Panc1 (cell line): ENCODE measurements at regions not wholly inside any gene's neighbourhood (a gene's known extent, or its start where the extent isn't known, plus 50 kb on each side); places are given as distances from the start of the nearest gene placed in this dataset.

ENCODE experiments used
- ATAC-seq: fragments of 200-7000 bp; cut with Tn5 transposase; 2 replicates; pipeline ENCODE4 v1.9.1; 2020; ENCODE audit warnings: mild to moderate bottlenecking, moderate library complexity
- BruUV-seq: library from RNA; stranded (reverse); fragments of 400-500 nt; replicated peaks from 2 replicates; lab custom pipeline; 2021; lab: Mats Ljungman, UMichigan
- CTCF ChIA-PET: fragments of 300-600 bp; sonication (Branson Sonifier 250); formaldehyde crosslinking; loops from one replicate; lab custom pipeline; 2022; ENCODE audit warnings: antibody characterized with exemption; lab: Charles Lee
- POLR2A ChIA-PET: fragments of 300-600 bp; sonication (Branson Sonifier 250); formaldehyde crosslinking; loops from one replicate; lab custom pipeline; 2022; ENCODE audit warnings: antibody characterized with exemption; lab: Charles Lee
- DNase-seq: peaks from one replicate; pipeline ENCODE4 v3.0.0-alpha.2; 2010; ENCODE audit warnings: low read depth, low spot score
- H3K27ac ChIP-seq: 2 replicates; pipeline ENCODE4 v1.5.1; 2011; ENCODE audit warnings: mild to moderate bottlenecking, low read length, inconsistent platforms
- H3K27me3 ChIP-seq: fragments of 200-500 bp; sonication (Bioruptor generic); 2 replicates; pipeline ENCODE4 v1.6.0; 2014; ENCODE audit warnings: low read length, inconsistent platforms; ENCODE audit not compliant: control insufficient read depth, insufficient read depth
- H3K36me3 ChIP-seq: fragments of 200-500 bp; sonication (Bioruptor generic); 2 replicates; pipeline ENCODE4 v1.5.1; 2014; ENCODE audit warnings: inconsistent platforms, mild to moderate bottlenecking, low read length, moderate library complexity; ENCODE audit not compliant: control insufficient read depth, insufficient read depth
- H3K4me1 ChIP-seq: 2 replicates; pipeline ENCODE4 v1.5.1; 2011; ENCODE audit warnings: inconsistent platforms, mild to moderate bottlenecking, low read length, moderate library complexity; ENCODE audit not compliant: control insufficient read depth, insufficient read depth
- H3K4me3 ChIP-seq, 2 experiments: 2 replicates each; pipeline ENCODE4 v1.5.1; 2011 to 2012; ENCODE audit warnings: low read depth in 2 of 2, low read length in 2 of 2, mild to moderate bottlenecking in 2 of 2, inconsistent platforms in 1 of 2, moderate library complexity in 1 of 2
- H3K9me3 ChIP-seq: fragments of 200-500 bp; sonication (Bioruptor generic); 2 replicates; pipeline ENCODE4 v1.5.1; 2014; ENCODE audit warnings: low read depth, mild to moderate bottlenecking, inconsistent platforms, low read length, moderate library complexity; ENCODE audit not compliant: control insufficient read depth, insufficient read depth
- CTCF ChIP-seq: fragments of 450-650 bp; IDR thresholded peaks from 2 replicates; pipeline ENCODE4 v1.5.1; 2017; ENCODE audit warnings: mild to moderate bottlenecking
- POLR2AphosphoS5 ChIP-seq: IDR thresholded peaks from 2 replicates; pipeline ENCODE4 v1.6.1; 2012; ENCODE audit warnings: mild to moderate bottlenecking, low read depth, low read length, moderate library complexity
- REST ChIP-seq, 2 experiments: IDR thresholded peaks; 2 replicates each; pipeline ENCODE4 v1.6.1; 2011 to 2012; ENCODE audit warnings: low read depth in 2 of 2, control low read depth in 1 of 2, low read length in 1 of 2, mild to moderate bottlenecking in 1 of 2, moderate library complexity in 1 of 2; ENCODE audit not compliant: insufficient read depth in 1 of 2
- SIN3A ChIP-seq: IDR thresholded peaks from 2 replicates; pipeline ENCODE4 v1.6.1; 2012; ENCODE audit warnings: low read depth, mild to moderate bottlenecking, low read length, moderate library complexity, borderline replicate concordance; ENCODE audit not compliant: insufficient read depth
- TCF7L2 ChIP-seq: IDR thresholded peaks from 2 replicates; pipeline ENCODE4 v1.6.1; 2011; ENCODE audit warnings: mild to moderate bottlenecking, low read depth, low read length, inconsistent platforms
- in situ Hi-C: cut with HindIII; loops from 2 replicates; pipeline ENCODE4 v1.10.0; 2016; ENCODE audit warnings: low sequenced_read_pairs, low pct_unique_long_range_greater_than_20kb
- intact Hi-C: fragments of 100-400 bp; cut with micrococcal nuclease; formaldehyde crosslinking; loops from one replicate; pipeline ENCODE4 v1.10.0; 2022; ENCODE audit not compliant: unreplicated experiment

- Histone ChIP-seq H3K27ac (no peak overlapping the region), H3K4me1 (no peaks in the 10 kb centered on the region), H3K9me3 (no peaks in the 10 kb centered on the region), H3K27me3 (no peaks in the 10 kb centered on the region), H3K4me3 (no peak overlapping the region), H3K36me3 (no peaks in the 10 kb centered on the region)
- ATAC-seq: no peak
- DNase-seq: no peak
- intact Hi-C loops: no loop called here
- ChIA-PET POLR2A (no interaction called here), CTCF (no interaction called here)
- no peak for TF ChIP-seq CTCF
- TF ChIP-seq REST (IDR thresholded peaks at IDR 0.05; ENCODE audit: insufficient read depth in 1 of 2, low read depth in 2 of 2, low read length in 1 of 2): no peak
- no peak for TF ChIP-seq SIN3A
- no TSS peak for BruUV-seq
- in situ Hi-C loops: no loop called here
Measured at GRCh38 chr17:69732272-69732918, 317.9 kb downstream of the MAP2K6 start.

- in situ Hi-C loops (no loop called here), intact Hi-C loops (no loop called here)
- TF ChIP-seq POLR2AphosphoS5 (no peak), REST (IDR thresholded peaks at IDR 0.05; ENCODE audit: insufficient read depth in 1 of 2, low read depth in 2 of 2, low read length in 1 of 2) (no peak), CTCF (no peak), TCF7L2 (no peak), SIN3A (no peak)
- BruUV-seq: no TSS peak
- no peaks in the 10 kb centered on the region for H3K36me3 ChIP-seq
- peak; percentile 79 for ATAC-seq
- POLR2A ChIA-PET: no interaction called here
- H3K27ac ChIP-seq: no peak overlapping the region
- CTCF ChIA-PET: no interaction called here
- H3K27me3 ChIP-seq: no peaks in the 10 kb centered on the region
- H3K4me3 ChIP-seq: no peak overlapping the region
- no peaks in the 10 kb centered on the region for H3K9me3 ChIP-seq
- no peaks in the 10 kb centered on the region for H3K4me1 ChIP-seq
- peak; percentile 39 for DNase-seq
Measured at GRCh38 chr17:69733171-69734012, 318.9 kb downstream of the MAP2K6 start.
